Endothelial cell of umbilical vein (primary cell): ENCODE measurements at regions not wholly inside any gene's neighbourhood (a gene's known extent, or its start where the extent isn't known, plus 50 kb on each side); places are given as distances from the start of the nearest gene placed in this dataset.

Source experiments
- BruUV-seq: library from RNA; stranded (reverse); fragments of 400-500 nt; replicated peaks from 2 replicates; lab custom pipeline; 2021; lab: Mats Ljungman, UMichigan
- CTCF ChIA-PET: fragments of 300-600, 350-600 bp; sonication (Branson Sonifier 250); formaldehyde crosslinking; loops from one replicate; lab custom pipeline; 2021; ENCODE audit warnings: antibody characterized with exemption, inconsistent platforms; lab: Charles Lee
- POLR2A ChIA-PET: fragments of 300-600, 350-600 bp; sonication (Branson Sonifier 250); formaldehyde crosslinking; loops from one replicate; lab custom pipeline; 2021; ENCODE audit warnings: antibody characterized with exemption, inconsistent platforms; lab: Charles Lee
- DNase-seq: peaks from one replicate; pipeline ENCODE4 v3.0.0-alpha.2; 2011; ENCODE audit warnings: low read depth, low spot score
- FAIRE-seq: peaks from 2 replicates; lab custom pipeline; 2011; peaks lifted over from hg19 to GRCh38; lab: Jason Lieb, UNC
- H2AFZ ChIP-seq: 2 replicates; pipeline ENCODE4 v1.6.0; 2012; ENCODE audit warnings: low read depth, low read length, control low read depth, inconsistent platforms
- H3K27ac ChIP-seq: 2 replicates; pipeline ENCODE4 v1.5.1; 2011; ENCODE audit warnings: low read depth, mild to moderate bottlenecking, control low read depth, low read length, moderate library complexity; ENCODE audit not compliant: insufficient read depth
- H3K27me3 ChIP-seq, 2 experiments: 2 replicates each; pipeline versions ENCODE4 v1.6.0 to v1.6.1; 2011; ENCODE audit warnings: low read length in 2 of 2, mixed read lengths in 1 of 2; ENCODE audit not compliant: control insufficient read depth in 2 of 2, insufficient read depth in 2 of 2
- H3K36me3 ChIP-seq, 2 experiments: 2 replicates in 1 of 2; 3 replicates in 1 of 2; pipeline ENCODE4 v1.5.1; 2011; ENCODE audit warnings: low read length in 2 of 2, mild to moderate bottlenecking in 1 of 2, moderate library complexity in 1 of 2; ENCODE audit not compliant: control insufficient read depth in 2 of 2, insufficient read depth in 2 of 2; ENCODE audit errors: extremely low read depth in 1 of 2
- H3K4me1 ChIP-seq: 3 replicates; pipeline ENCODE4 v1.5.1; 2011; ENCODE audit warnings: mild to moderate bottlenecking, low read length; ENCODE audit not compliant: control insufficient read depth, insufficient read depth; ENCODE audit errors: extremely low read depth
- H3K4me2 ChIP-seq: 2 replicates; pipeline ENCODE4 v1.6.1; 2011; ENCODE audit warnings: low read length, control low read depth, mixed read lengths; ENCODE audit not compliant: insufficient read depth
- H3K4me3 ChIP-seq, 3 experiments: fragments of 200-600 bp in 1 of 3; sonication (generic), shearing (Covaris generic) in 1 of 3; replicated peaks in 1 of 3; 2 replicates each; pipeline ENCODE4 v1.5.1; 2011 to 2016; ENCODE audit warnings: control low read depth in 3 of 3, low read length in 3 of 3, mild to moderate bottlenecking in 2 of 3, inconsistent platforms in 1 of 3, low read depth in 1 of 3, moderate library complexity in 1 of 3; ENCODE audit not compliant: insufficient read depth in 1 of 3
- H3K79me2 ChIP-seq: 2 replicates; pipeline ENCODE4 v1.6.0; 2012; ENCODE audit warnings: low read length, inconsistent platforms; ENCODE audit not compliant: control insufficient read depth, insufficient read depth
- H3K9ac ChIP-seq: replicated peaks from 2 replicates; pipeline ENCODE3; 2011; ENCODE audit warnings: low read length, control low read depth; ENCODE audit not compliant: insufficient read depth; ENCODE audit errors: extremely low read depth
- H3K9me1 ChIP-seq: replicated peaks from 3 replicates; pipeline ENCODE4 v1.6.0; 2011; ENCODE audit warnings: mild to moderate bottlenecking, low read length; ENCODE audit not compliant: control insufficient read depth, insufficient read depth; ENCODE audit errors: extremely low read depth
- H3K9me3 ChIP-seq: replicated peaks from 2 replicates; pipeline ENCODE4 v1.5.1; 2012; ENCODE audit warnings: low read length, inconsistent platforms; ENCODE audit not compliant: control insufficient read depth, insufficient read depth
- H4K20me1 ChIP-seq: replicated peaks from 2 replicates; pipeline ENCODE3; 2011; ENCODE audit warnings: mild to moderate bottlenecking, low read length; ENCODE audit not compliant: control insufficient read depth, insufficient read depth; ENCODE audit errors: extremely low read depth
- GATA2 ChIP-seq: IDR thresholded peaks from 2 replicates; pipeline ENCODE4 v1.7.0; 2011; ENCODE audit warnings: low read depth, mild to moderate bottlenecking, moderate library complexity, mixed read lengths, low read length; ENCODE audit not compliant: insufficient read length, insufficient read depth
- JUN ChIP-seq: IDR thresholded peaks from 2 replicates; pipeline ENCODE4 v1.6.1; 2011; ENCODE audit warnings: borderline replicate concordance, low read depth; ENCODE audit not compliant: insufficient read length, insufficient read depth
- MAX ChIP-seq: IDR thresholded peaks from 2 replicates; pipeline ENCODE4 v1.6.1; 2011; ENCODE audit not compliant: insufficient read depth, insufficient read length
- POLR2AphosphoS5 ChIP-seq: IDR thresholded peaks from 2 replicates; pipeline ENCODE4 v1.6.1; 2012; ENCODE audit warnings: low read depth, mild to moderate bottlenecking, control low read depth, low read length, moderate library complexity; ENCODE audit not compliant: insufficient read depth
- dilution Hi-C: fragments of 300-500 bp; cut with MboI; formaldehyde crosslinking; loops from one replicate; pipeline ENCODE4 v1.15.0; 2019; ENCODE audit warnings: low sequenced_read_pairs; ENCODE audit not compliant: extremely low pct_ligation_motif_present
- intact Hi-C: fragments of 100-400 bp; cut with micrococcal nuclease; formaldehyde crosslinking; loops from one replicate; pipeline ENCODE4 v1.10.0; 2022
- TF ChIP-seq, protein P1 (sequence below), 2 donors: IDR thresholded peaks; 1 replicate in 1 of 2; 2 replicates in 1 of 2; pipeline ENCODE4 v1.5.1; 2011; ENCODE audit warnings: low read length in 2 of 2, mild to moderate bottlenecking in 2 of 2, moderate library complexity in 2 of 2, control low read depth in 1 of 2, inconsistent platforms in 1 of 2, low read depth in 1 of 2; ENCODE audit not compliant: insufficient read depth in 1 of 2; ENCODE audit errors: extremely low read depth in 1 of 2

DNA sequence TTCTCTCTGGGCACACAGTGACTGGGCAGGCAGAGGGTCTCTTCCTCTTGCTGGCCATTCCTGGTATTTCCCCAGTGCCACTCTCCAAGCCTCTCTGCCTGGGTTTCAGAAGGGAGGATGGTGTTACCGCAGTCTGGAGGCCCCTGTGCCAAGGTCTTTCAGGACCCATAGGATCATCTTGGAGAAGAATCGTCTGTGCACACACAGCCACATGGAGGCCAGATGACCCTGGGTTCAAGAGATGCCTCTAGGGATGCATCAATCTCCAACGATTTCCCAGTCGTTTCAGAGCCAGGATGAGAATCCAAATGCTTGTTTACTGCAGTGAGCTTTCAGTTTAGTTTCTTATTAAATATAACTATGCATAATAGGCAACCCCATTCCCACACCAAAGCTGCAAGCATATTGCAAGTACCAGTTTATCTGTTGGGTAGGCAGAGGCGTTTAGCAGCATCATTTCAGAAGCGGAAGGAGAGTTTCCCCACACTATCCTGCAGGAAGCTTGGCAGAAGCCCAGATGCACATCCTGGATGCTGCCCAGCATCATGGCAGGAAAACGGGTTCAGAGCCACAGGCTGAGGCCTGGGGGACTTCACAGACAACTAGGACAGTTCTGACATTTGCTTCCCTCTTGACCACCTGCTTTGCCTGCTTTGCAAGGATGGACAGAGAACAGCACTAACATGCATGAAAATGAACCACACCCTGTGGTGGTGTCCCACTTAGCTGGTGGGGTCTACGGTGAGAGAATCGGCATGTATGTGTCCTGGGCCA lies 134.7 kb upstream of the FAM20C start:
- no peaks in the 10 kb centered on the region for H3K79me2 ChIP-seq
- ChIA-PET CTCF (interaction anchor here (1.2 to 1.5 kb wide), 3 partner anchors 95 to 143 kb away, joined by 3 read pairs; no protein-coding TSS in a partner anchor), POLR2A (no interaction called here)
- no peak overlapping the region for H3K4me3 ChIP-seq
- intact Hi-C loops (no loop called here), dilution Hi-C loops (no loop called here)
- H4K20me1 ChIP-seq: no peaks in the 10 kb centered on the region
- H3K27ac ChIP-seq: no peak overlapping the region
- H3K27me3 ChIP-seq: peaks cover 0 to 3% of the 10 kb centered on the region in 2 experiments
- no peak overlapping the region for H3K4me2 ChIP-seq
- no peaks in the 10 kb centered on the region for H3K9me3 ChIP-seq
- no peak for FAIRE-seq
- H3K4me1 ChIP-seq: no peaks in the 10 kb centered on the region
- no peak overlapping the region for H3K9ac ChIP-seq
- no TSS peak for BruUV-seq
- no peak overlapping the region for H2AFZ ChIP-seq
- TF ChIP-seq, protein P1, sequence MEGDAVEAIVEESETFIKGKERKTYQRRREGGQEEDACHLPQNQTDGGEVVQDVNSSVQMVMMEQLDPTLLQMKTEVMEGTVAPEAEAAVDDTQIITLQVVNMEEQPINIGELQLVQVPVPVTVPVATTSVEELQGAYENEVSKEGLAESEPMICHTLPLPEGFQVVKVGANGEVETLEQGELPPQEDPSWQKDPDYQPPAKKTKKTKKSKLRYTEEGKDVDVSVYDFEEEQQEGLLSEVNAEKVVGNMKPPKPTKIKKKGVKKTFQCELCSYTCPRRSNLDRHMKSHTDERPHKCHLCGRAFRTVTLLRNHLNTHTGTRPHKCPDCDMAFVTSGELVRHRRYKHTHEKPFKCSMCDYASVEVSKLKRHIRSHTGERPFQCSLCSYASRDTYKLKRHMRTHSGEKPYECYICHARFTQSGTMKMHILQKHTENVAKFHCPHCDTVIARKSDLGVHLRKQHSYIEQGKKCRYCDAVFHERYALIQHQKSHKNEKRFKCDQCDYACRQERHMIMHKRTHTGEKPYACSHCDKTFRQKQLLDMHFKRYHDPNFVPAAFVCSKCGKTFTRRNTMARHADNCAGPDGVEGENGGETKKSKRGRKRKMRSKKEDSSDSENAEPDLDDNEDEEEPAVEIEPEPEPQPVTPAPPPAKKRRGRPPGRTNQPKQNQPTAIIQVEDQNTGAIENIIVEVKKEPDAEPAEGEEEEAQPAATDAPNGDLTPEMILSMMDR (IDR thresholded peaks at IDR 0.05; ENCODE audit: extremely low read depth in 1 of 2, insufficient read depth in 1 of 2, low read depth in 1 of 2, low read length in 2 of 2): no peak
- TF ChIP-seq GATA2 (no peak), JUN (no peak), MAX (no peak), POLR2AphosphoS5 (no peak)
- DNase-seq: no peak
- no peaks in the 10 kb centered on the region for H3K36me3 ChIP-seq
- H3K9me1 ChIP-seq: no peaks in the 10 kb centered on the region
